Choroid plexus epithelial cell (primary cell): ENCODE measurements at regions not wholly inside any gene's neighbourhood (a gene's known extent, or its start where the extent isn't known, plus 50 kb on each side); places are given as distances from the start of the nearest gene placed in this dataset.
A peak's percentile ranks its signal among the peaks of the same experiment; 100 is the strongest.

Experiments used
- DNase-seq: peaks from one replicate; pipeline ENCODE4 v3.0.0-alpha.2; 2010; ENCODE audit warnings: low read depth
- H3K4me3 ChIP-seq: 2 replicates; pipeline ENCODE4 v1.5.1; 2011; ENCODE audit warnings: low read depth, mild to moderate bottlenecking, control low read depth, low read length, moderate library complexity
- CTCF ChIP-seq: conservative IDR thresholded peaks from 2 replicates; pipeline ENCODE4 v1.5.1; 2011; ENCODE audit warnings: low read depth, mild to moderate bottlenecking, control low read depth, inconsistent platforms, low read length, moderate library complexity

- no peak for DNase-seq
- no peak for TF ChIP-seq CTCF
- no peak overlapping the region for H3K4me3 ChIP-seq
These were observed 826.3 kb upstream of the MBL2 start for GRCh38 chr10:53598914-53599313.

- no peak overlapping the region for H3K4me3 ChIP-seq
- TF ChIP-seq CTCF = no peak
- DNase-seq = peak; percentile 13
These were observed 825.3 kb upstream of the MBL2 start for GRCh38 chr10:53597835-53598251.

- DNase-seq = no peak
- no peak for TF ChIP-seq CTCF
- H3K4me3 ChIP-seq = no peak overlapping the region
These were observed 807.9 kb upstream of the MBL2 start for GRCh38 chr10:53580465-53580864.

- DNase-seq = no peak
- no peak overlapping the region for H3K4me3 ChIP-seq
- TF ChIP-seq CTCF = no peak
These were observed 807.2 kb upstream of the MBL2 start for GRCh38 chr10:53579773-53580172.

- no peak for DNase-seq
- H3K4me3 ChIP-seq = no peak overlapping the region
- no peak for TF ChIP-seq CTCF
These were observed 801.4 kb upstream of the MBL2 start for GRCh38 chr10:53574024-53574423.

GRCh38 chr10:53573498-53573897 is 800.9 kb upstream of the MBL2 start:
- TF ChIP-seq CTCF = no peak
- no peak overlapping the region for H3K4me3 ChIP-seq
- no peak for DNase-seq

- H3K4me3 ChIP-seq = no peak overlapping the region
- TF ChIP-seq CTCF = no peak
- DNase-seq = no peak
These were observed 800.2 kb upstream of the MBL2 start for GRCh38 chr10:53572799-53573198.
